ENCODE measurements at regions not wholly inside any gene's neighbourhood (a gene's known extent, or its start where the extent isn't known, plus 50 kb on each side); places are given as distances from the start of the nearest gene placed in this dataset.
"Not testable (repeated sequence)": the region's sequence is repeated elsewhere in the genome, so short reads cannot be mapped to it uniquely, and the experiment has no call there.

DNA sequence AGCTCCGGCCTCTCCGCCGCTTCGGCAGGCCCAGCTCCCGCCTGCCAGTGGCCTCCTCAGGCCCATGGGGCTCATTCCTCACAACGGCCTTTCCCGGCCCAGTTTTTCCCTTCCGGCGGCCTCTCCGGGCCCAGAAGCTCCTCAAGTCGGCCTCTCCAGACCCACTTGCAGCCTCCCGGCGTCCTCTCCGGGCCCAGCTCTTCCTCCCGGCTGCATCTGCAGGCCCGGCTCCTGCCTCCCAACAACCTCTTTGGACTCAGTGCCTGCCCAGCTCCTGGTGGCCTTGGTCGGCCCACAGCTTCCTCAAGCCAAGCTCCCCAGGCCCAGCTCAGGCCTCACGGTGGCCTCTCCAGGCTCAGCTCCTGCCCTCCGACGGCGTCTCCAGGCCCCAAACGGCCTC lies 245.5 kb upstream of the ZNF722 start:
- not testable (repeated sequence) for TF ChIP-seq POLR2AphosphoS5, EP300 (IDR thresholded peaks at IDR 0.05)
- TF ChIP-seq, protein P1, sequence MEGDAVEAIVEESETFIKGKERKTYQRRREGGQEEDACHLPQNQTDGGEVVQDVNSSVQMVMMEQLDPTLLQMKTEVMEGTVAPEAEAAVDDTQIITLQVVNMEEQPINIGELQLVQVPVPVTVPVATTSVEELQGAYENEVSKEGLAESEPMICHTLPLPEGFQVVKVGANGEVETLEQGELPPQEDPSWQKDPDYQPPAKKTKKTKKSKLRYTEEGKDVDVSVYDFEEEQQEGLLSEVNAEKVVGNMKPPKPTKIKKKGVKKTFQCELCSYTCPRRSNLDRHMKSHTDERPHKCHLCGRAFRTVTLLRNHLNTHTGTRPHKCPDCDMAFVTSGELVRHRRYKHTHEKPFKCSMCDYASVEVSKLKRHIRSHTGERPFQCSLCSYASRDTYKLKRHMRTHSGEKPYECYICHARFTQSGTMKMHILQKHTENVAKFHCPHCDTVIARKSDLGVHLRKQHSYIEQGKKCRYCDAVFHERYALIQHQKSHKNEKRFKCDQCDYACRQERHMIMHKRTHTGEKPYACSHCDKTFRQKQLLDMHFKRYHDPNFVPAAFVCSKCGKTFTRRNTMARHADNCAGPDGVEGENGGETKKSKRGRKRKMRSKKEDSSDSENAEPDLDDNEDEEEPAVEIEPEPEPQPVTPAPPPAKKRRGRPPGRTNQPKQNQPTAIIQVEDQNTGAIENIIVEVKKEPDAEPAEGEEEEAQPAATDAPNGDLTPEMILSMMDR (IDR thresholded peaks at IDR 0.05): not testable (repeated sequence)
